ENCODE measurements at regions not wholly inside any gene's neighbourhood (a gene's known extent, or its start where the extent isn't known, plus 50 kb on each side); places are given as distances from the start of the nearest gene placed in this dataset.

- Histone ChIP-seq H3K27me3 (ENCODE audit: control insufficient read depth, insufficient read depth, low read length) (no peaks in the 10 kb centered on the region), H3K27ac (no peak overlapping the region), H3K4me3 (ENCODE audit: low read depth, low read length) (no peak overlapping the region), H2AFZ (no peak overlapping the region), H3K4me1 (no peaks in the 10 kb centered on the region), H3K9ac (no peak overlapping the region), H3K36me3 (ENCODE audit: control insufficient read depth, insufficient read depth, low read length) (no peaks in the 10 kb centered on the region), H3K79me2 (no peaks in the 10 kb centered on the region), H3K4me2 (ENCODE audit: low read length) (no peak overlapping the region), H3K9me3 (ENCODE audit: control insufficient read depth, low read length) (no peaks in the 10 kb centered on the region)
- TF ChIP-seq CTCF (IDR thresholded peaks at IDR 0.05) = no peak
These were observed 347.2 kb upstream of the TPK1 start for GRCh38 chr7:145183069-145183468.

GRCh38 chr7:145175366-145175765 lies 339.5 kb upstream of the TPK1 start:
- no peak for TF ChIP-seq CTCF (IDR thresholded peaks at IDR 0.05)
- no peaks in the 10 kb centered on the region for H3K9me3 ChIP-seq (ENCODE audit: control insufficient read depth, low read length)
- no peak overlapping the region for H3K4me3 ChIP-seq (ENCODE audit: low read depth, low read length)
- H3K27me3 ChIP-seq (ENCODE audit: control insufficient read depth, insufficient read depth, low read length) = no peaks in the 10 kb centered on the region
- H3K9ac ChIP-seq = no peak overlapping the region
- no peak overlapping the region for H3K27ac ChIP-seq
- no peak overlapping the region for H2AFZ ChIP-seq
- H3K4me1 ChIP-seq = peaks cover 17% of the 10 kb centered on the region
- H3K79me2 ChIP-seq = no peaks in the 10 kb centered on the region
- no peaks in the 10 kb centered on the region for H3K36me3 ChIP-seq (ENCODE audit: control insufficient read depth, insufficient read depth, low read length)
- H3K4me2 ChIP-seq (ENCODE audit: low read length) = no peak overlapping the region

GRCh38 chr7:145169908-145170307 lies 334.1 kb upstream of the TPK1 start:
- Histone ChIP-seq H3K4me2 (ENCODE audit: low read length) (no peak overlapping the region), H3K27me3 (ENCODE audit: control insufficient read depth, insufficient read depth, low read length) (no peaks in the 10 kb centered on the region), H3K27ac (no peak overlapping the region), H3K4me3 (ENCODE audit: low read depth, low read length) (no peak overlapping the region), H3K79me2 (no peaks in the 10 kb centered on the region), H3K9me3 (ENCODE audit: control insufficient read depth, low read length) (no peaks in the 10 kb centered on the region), H3K36me3 (ENCODE audit: control insufficient read depth, insufficient read depth, low read length) (no peaks in the 10 kb centered on the region), H2AFZ (no peak overlapping the region), H3K9ac (no peak overlapping the region), H3K4me1 (peaks cover 13% of the 10 kb centered on the region)
- peak; percentile 17 for TF ChIP-seq CTCF (IDR thresholded peaks at IDR 0.05)

- Histone ChIP-seq H3K9me3 (ENCODE audit: control insufficient read depth, low read length) (no peaks in the 10 kb centered on the region), H3K27me3 (ENCODE audit: control insufficient read depth, insufficient read depth, low read length) (no peaks in the 10 kb centered on the region)
These were observed 333.0 kb upstream of the TPK1 start for GRCh38 chr7:145168879-145169278.

More at GRCh38 chr7:145168879-145169278, 333.0 kb upstream of the TPK1 start:
- no peaks in the 10 kb centered on the region for H3K79me2 ChIP-seq
- no peak overlapping the region for H3K4me3 ChIP-seq (ENCODE audit: low read depth, low read length)
- no peak overlapping the region for H3K9ac ChIP-seq
- no peak overlapping the region for H3K4me2 ChIP-seq (ENCODE audit: low read length)
- no peak overlapping the region for H3K27ac ChIP-seq
- H3K4me1 ChIP-seq = peaks cover 5% of the 10 kb centered on the region
- no peak for TF ChIP-seq CTCF (IDR thresholded peaks at IDR 0.05)
- H3K36me3 ChIP-seq (ENCODE audit: control insufficient read depth, insufficient read depth, low read length) = no peaks in the 10 kb centered on the region
- H2AFZ ChIP-seq = no peak overlapping the region

Data from parathyroid adenoma (tissue), 2 donors.